Loucy (cell line): ENCODE measurements at regions not wholly inside any gene's neighbourhood (a gene's known extent, or its start where the extent isn't known, plus 50 kb on each side); places are given as distances from the start of the nearest gene placed in this dataset.

ENCODE experiments used
- EZH2phosphoT487 ChIP-seq: fragments of 200-600 bp; IDR thresholded peaks from 2 replicates; pipeline ENCODE4 v1.6.1; 2018; ENCODE audit warnings: antibody characterized with exemption, mild to moderate bottlenecking, moderate library complexity, borderline replicate concordance
- TF ChIP-seq, protein P1 (sequence below): fragments of 200-600 bp; sonication (generic); conservative IDR thresholded peaks from 2 replicates; pipeline ENCODE4 v1.5.1; 2014; ENCODE audit warnings: mild to moderate bottlenecking, antibody characterized with exemption, low read length

GRCh38 chr4:137649711-137650450, 117.6 kb upstream of the PCDH18 start:
- TF ChIP-seq, protein P1, sequence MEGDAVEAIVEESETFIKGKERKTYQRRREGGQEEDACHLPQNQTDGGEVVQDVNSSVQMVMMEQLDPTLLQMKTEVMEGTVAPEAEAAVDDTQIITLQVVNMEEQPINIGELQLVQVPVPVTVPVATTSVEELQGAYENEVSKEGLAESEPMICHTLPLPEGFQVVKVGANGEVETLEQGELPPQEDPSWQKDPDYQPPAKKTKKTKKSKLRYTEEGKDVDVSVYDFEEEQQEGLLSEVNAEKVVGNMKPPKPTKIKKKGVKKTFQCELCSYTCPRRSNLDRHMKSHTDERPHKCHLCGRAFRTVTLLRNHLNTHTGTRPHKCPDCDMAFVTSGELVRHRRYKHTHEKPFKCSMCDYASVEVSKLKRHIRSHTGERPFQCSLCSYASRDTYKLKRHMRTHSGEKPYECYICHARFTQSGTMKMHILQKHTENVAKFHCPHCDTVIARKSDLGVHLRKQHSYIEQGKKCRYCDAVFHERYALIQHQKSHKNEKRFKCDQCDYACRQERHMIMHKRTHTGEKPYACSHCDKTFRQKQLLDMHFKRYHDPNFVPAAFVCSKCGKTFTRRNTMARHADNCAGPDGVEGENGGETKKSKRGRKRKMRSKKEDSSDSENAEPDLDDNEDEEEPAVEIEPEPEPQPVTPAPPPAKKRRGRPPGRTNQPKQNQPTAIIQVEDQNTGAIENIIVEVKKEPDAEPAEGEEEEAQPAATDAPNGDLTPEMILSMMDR = no peak
- TF ChIP-seq EZH2phosphoT487 = no peak
